ENCODE measurements at regions not wholly inside any gene's neighbourhood (a gene's known extent, or its start where the extent isn't known, plus 50 kb on each side); places are given as distances from the start of the nearest gene placed in this dataset.
"Not testable (repeated sequence)": the region's sequence is repeated elsewhere in the genome, so short reads cannot be mapped to it uniquely, and the experiment has no call there.

- no peaks in the 10 kb centered on the region for H3K4me1 ChIP-seq (ENCODE audit: control insufficient read depth, insufficient read depth, low read length, poor library complexity, severe bottlenecking)
- H3K27me3 ChIP-seq (replicated peaks; ENCODE audit: control insufficient read depth, insufficient read depth, low read length, poor library complexity, severe bottlenecking), result no peaks in the 10 kb centered on the region
- H3K36me3 ChIP-seq (ENCODE audit: control insufficient read depth, insufficient read depth, low read length), result no peaks in the 10 kb centered on the region
- no peak for DNase-seq
- H3K4me3 ChIP-seq (ENCODE audit: insufficient read depth, low read depth, low read length, poor library complexity, severe bottlenecking), result no peak overlapping the region
- no peaks in the 10 kb centered on the region for H3K9me3 ChIP-seq (ENCODE audit: control insufficient read depth, low read length)
- H3K27ac ChIP-seq (ENCODE audit: insufficient read depth, low read length, poor library complexity, severe bottlenecking), result no peak overlapping the region
These were observed 152.2 kb downstream of the CAVIN4 start for GRCh38 chr9:100730086-100730485.

DNA sequence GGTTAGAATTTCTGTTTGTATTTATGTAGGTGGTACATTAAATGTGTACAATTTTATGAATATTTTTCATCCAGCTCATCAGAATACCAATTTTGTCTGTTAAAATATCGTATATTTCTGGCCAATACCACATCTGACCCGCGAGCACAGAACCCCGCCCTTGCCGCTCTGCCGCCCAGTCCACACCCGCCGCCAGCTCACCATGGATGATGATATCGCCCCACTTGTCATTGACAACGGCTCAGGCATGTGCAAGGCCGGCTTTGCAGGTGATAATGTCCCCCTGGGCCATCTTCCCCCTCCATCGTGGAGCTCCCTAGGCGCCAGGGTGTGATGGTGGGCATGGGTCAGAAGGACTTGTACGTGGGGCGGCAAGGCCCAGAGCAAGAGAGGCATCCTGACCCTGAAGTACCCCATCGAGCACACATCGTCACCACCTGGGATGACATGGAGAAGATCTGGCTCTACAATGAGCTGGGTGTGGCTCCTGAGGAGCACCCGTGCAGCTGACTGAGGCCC, 153.2 kb downstream of the CAVIN4 start:
- H3K9me3 ChIP-seq (ENCODE audit: control insufficient read depth, low read length), result no peaks in the 10 kb centered on the region
- DNase-seq, result no peak
- no peaks in the 10 kb centered on the region for H3K27me3 ChIP-seq (replicated peaks; ENCODE audit: control insufficient read depth, insufficient read depth, low read length, poor library complexity, severe bottlenecking)
- no peaks in the 10 kb centered on the region for H3K4me1 ChIP-seq (ENCODE audit: control insufficient read depth, insufficient read depth, low read length, poor library complexity, severe bottlenecking)
- H3K36me3 ChIP-seq (ENCODE audit: control insufficient read depth, insufficient read depth, low read length), result no peaks in the 10 kb centered on the region
- H3K27ac ChIP-seq (ENCODE audit: insufficient read depth, low read length, poor library complexity, severe bottlenecking), result no peak overlapping the region
- H3K4me3 ChIP-seq (ENCODE audit: insufficient read depth, low read depth, low read length, poor library complexity, severe bottlenecking), result no peak overlapping the region

DNA sequence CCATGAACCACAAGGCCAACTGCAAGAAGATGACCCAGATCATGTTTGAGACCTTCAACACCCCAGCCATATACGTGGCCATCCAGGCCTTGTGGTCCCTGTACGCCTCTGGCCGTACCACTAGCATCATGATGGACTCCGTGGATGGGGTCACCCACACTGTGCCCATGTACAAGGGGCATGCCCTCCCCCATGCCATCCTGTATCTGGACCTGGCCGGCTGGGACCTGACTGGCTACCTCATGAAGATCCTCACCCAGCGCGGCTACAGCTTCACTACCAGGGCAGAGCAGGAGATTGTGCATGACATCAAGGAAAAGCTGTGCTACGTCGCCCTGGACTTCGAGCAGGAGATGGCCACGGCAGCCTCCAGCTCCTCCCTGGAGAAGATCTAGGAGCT, 153.7 kb downstream of the CAVIN4 start:
- H3K9me3 ChIP-seq (ENCODE audit: control insufficient read depth, low read length), result no peaks in the 10 kb centered on the region
- H3K36me3 ChIP-seq (ENCODE audit: control insufficient read depth, insufficient read depth, low read length), result no peaks in the 10 kb centered on the region
- no peaks in the 10 kb centered on the region for H3K4me1 ChIP-seq (ENCODE audit: control insufficient read depth, insufficient read depth, low read length, poor library complexity, severe bottlenecking)
- no peak for DNase-seq
- no peaks in the 10 kb centered on the region for H3K27me3 ChIP-seq (replicated peaks; ENCODE audit: control insufficient read depth, insufficient read depth, low read length, poor library complexity, severe bottlenecking)
- H3K4me3 ChIP-seq (ENCODE audit: insufficient read depth, low read depth, low read length, poor library complexity, severe bottlenecking), result no peak overlapping the region
- no peak overlapping the region for H3K27ac ChIP-seq (ENCODE audit: insufficient read depth, low read length, poor library complexity, severe bottlenecking)

- no peaks in the 10 kb centered on the region for H3K4me1 ChIP-seq (ENCODE audit: control insufficient read depth, insufficient read depth, low read length, poor library complexity, severe bottlenecking)
- no peak overlapping the region for H3K27ac ChIP-seq (ENCODE audit: insufficient read depth, low read length, poor library complexity, severe bottlenecking)
- H3K36me3 ChIP-seq (ENCODE audit: control insufficient read depth, insufficient read depth, low read length), result no peaks in the 10 kb centered on the region
- no peak overlapping the region for H3K4me3 ChIP-seq (ENCODE audit: insufficient read depth, low read depth, low read length, poor library complexity, severe bottlenecking)
- H3K27me3 ChIP-seq (replicated peaks; ENCODE audit: control insufficient read depth, insufficient read depth, low read length, poor library complexity, severe bottlenecking), result no peaks in the 10 kb centered on the region
- DNase-seq, result no peak
- peaks cover 3% of the 10 kb centered on the region for H3K9me3 ChIP-seq (ENCODE audit: control insufficient read depth, low read length)
These were observed 161.3 kb downstream of the CAVIN4 start for GRCh38 chr9:100739208-100739607.

DNA sequence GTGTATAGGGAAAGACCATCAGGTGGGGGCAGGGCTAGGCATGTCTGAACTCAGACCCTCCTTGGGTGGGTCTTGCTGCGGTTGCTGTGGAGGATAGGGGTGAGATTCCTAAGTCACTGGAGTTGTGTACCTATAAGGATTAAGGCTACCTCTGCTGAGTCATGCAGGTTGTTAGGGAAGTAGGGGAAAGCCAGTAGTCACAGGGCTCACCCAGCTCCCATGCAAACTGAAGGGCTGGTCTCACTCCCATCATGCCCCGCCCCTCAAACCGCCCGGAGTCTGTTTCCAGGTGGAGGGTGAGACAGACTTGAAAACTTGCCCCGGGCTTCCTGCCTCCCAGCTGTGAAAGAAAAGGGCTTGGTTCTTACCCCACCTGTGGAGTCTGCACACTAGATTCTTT, 161.8 kb downstream of the CAVIN4 start:
- no peak overlapping the region for H3K27ac ChIP-seq (ENCODE audit: insufficient read depth, low read length, poor library complexity, severe bottlenecking)
- H3K9me3 ChIP-seq (ENCODE audit: control insufficient read depth, low read length), result peaks cover 3% of the 10 kb centered on the region
- H3K27me3 ChIP-seq (replicated peaks; ENCODE audit: control insufficient read depth, insufficient read depth, low read length, poor library complexity, severe bottlenecking), result no peaks in the 10 kb centered on the region
- no peak overlapping the region for H3K4me3 ChIP-seq (ENCODE audit: insufficient read depth, low read depth, low read length, poor library complexity, severe bottlenecking)
- no peaks in the 10 kb centered on the region for H3K36me3 ChIP-seq (ENCODE audit: control insufficient read depth, insufficient read depth, low read length)
- DNase-seq, result no peak
- H3K4me1 ChIP-seq (ENCODE audit: control insufficient read depth, insufficient read depth, low read length, poor library complexity, severe bottlenecking), result no peaks in the 10 kb centered on the region

GRCh38 chr9:100748930-100749329, 171.1 kb downstream of the CAVIN4 start:
- H3K4me3 ChIP-seq (ENCODE audit: insufficient read depth, low read depth, low read length, poor library complexity, severe bottlenecking); H3K4me1 ChIP-seq (ENCODE audit: control insufficient read depth, insufficient read depth, low read length, poor library complexity, severe bottlenecking); DNase-seq; H3K36me3 ChIP-seq (ENCODE audit: control insufficient read depth, insufficient read depth, low read length); H3K27me3 ChIP-seq (replicated peaks; ENCODE audit: control insufficient read depth, insufficient read depth, low read length, poor library complexity, severe bottlenecking); H3K9me3 ChIP-seq (ENCODE audit: control insufficient read depth, low read length); H3K27ac ChIP-seq (ENCODE audit: insufficient read depth, low read length, poor library complexity, severe bottlenecking): not testable (repeated sequence)

DNA sequence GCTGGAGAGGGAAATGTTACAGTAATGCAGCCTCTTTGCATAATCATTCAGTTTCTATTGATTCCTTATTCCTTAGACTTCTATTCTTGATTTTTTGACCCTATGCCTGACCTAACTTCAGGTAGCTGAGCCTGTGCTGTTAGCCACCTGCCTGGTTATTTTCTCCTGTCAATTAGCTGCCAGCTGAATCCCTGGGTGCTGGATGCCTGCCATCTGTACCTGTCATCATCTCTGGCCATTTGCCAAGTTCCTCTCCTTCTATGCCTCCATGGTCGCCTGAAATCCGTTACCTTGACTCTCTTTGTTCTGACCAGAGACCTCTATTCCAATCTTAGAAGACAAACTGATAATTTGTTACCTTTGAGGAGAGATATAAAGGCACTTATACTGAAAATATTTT, 178.3 kb downstream of the CAVIN4 start:
- H3K4me1 ChIP-seq (ENCODE audit: control insufficient read depth, insufficient read depth, low read length, poor library complexity, severe bottlenecking), result no peaks in the 10 kb centered on the region
- DNase-seq, result no peak
- no peaks in the 10 kb centered on the region for H3K9me3 ChIP-seq (ENCODE audit: control insufficient read depth, low read length)
- H3K36me3 ChIP-seq (ENCODE audit: control insufficient read depth, insufficient read depth, low read length), result no peaks in the 10 kb centered on the region
- no peaks in the 10 kb centered on the region for H3K27me3 ChIP-seq (replicated peaks; ENCODE audit: control insufficient read depth, insufficient read depth, low read length, poor library complexity, severe bottlenecking)
- H3K4me3 ChIP-seq (ENCODE audit: insufficient read depth, low read depth, low read length, poor library complexity, severe bottlenecking), result no peak overlapping the region
- H3K27ac ChIP-seq (ENCODE audit: insufficient read depth, low read length, poor library complexity, severe bottlenecking), result no peak overlapping the region

GRCh38 chr9:100759215-100759614, 181.3 kb downstream of the CAVIN4 start:
- H3K27ac ChIP-seq (ENCODE audit: insufficient read depth, low read length, poor library complexity, severe bottlenecking), result no peak overlapping the region
- DNase-seq, result no peak
- H3K27me3 ChIP-seq (replicated peaks; ENCODE audit: control insufficient read depth, insufficient read depth, low read length, poor library complexity, severe bottlenecking), result no peaks in the 10 kb centered on the region
- H3K4me1 ChIP-seq (ENCODE audit: control insufficient read depth, insufficient read depth, low read length, poor library complexity, severe bottlenecking), result no peaks in the 10 kb centered on the region
- no peaks in the 10 kb centered on the region for H3K9me3 ChIP-seq (ENCODE audit: control insufficient read depth, low read length)
- no peaks in the 10 kb centered on the region for H3K36me3 ChIP-seq (ENCODE audit: control insufficient read depth, insufficient read depth, low read length)
- no peak overlapping the region for H3K4me3 ChIP-seq (ENCODE audit: insufficient read depth, low read depth, low read length, poor library complexity, severe bottlenecking)

DNA sequence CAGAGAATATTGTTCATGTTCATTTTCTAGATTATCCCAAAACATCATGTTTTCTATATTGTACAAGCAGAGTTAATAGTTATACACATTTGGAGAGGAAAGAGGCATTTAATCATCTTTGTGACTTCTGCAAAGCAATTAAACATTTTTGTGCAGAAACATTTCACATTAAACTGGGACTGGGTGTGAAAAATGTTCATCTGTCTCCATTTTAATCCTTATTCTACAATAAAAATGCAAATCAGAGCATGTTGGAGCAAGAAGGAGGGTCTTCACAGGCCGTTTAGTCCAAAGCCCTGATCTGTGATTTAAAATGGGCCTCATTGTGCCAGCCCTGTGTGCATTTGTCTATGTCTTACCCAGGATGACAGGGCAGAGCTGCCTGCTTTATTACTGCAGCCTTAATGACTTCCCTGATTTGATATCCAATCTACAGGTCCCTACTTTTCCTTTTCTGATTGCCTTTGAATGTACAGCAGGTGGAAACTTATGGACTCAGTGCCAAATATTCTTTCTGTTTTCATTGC, 183.5 kb downstream of the CAVIN4 start:
- Histone ChIP-seq H3K4me1 (ENCODE audit: control insufficient read depth, insufficient read depth, low read length, poor library complexity, severe bottlenecking) (no peaks in the 10 kb centered on the region), H3K9me3 (ENCODE audit: control insufficient read depth, low read length) (no peaks in the 10 kb centered on the region), H3K4me3 (ENCODE audit: insufficient read depth, low read depth, low read length, poor library complexity, severe bottlenecking) (no peak overlapping the region), H3K27me3 (replicated peaks; ENCODE audit: control insufficient read depth, insufficient read depth, low read length, poor library complexity, severe bottlenecking) (no peaks in the 10 kb centered on the region), H3K27ac (ENCODE audit: insufficient read depth, low read length, poor library complexity, severe bottlenecking) (no peak overlapping the region), H3K36me3 (ENCODE audit: control insufficient read depth, insufficient read depth, low read length) (no peaks in the 10 kb centered on the region)
- DNase-seq, result no peak

DNA sequence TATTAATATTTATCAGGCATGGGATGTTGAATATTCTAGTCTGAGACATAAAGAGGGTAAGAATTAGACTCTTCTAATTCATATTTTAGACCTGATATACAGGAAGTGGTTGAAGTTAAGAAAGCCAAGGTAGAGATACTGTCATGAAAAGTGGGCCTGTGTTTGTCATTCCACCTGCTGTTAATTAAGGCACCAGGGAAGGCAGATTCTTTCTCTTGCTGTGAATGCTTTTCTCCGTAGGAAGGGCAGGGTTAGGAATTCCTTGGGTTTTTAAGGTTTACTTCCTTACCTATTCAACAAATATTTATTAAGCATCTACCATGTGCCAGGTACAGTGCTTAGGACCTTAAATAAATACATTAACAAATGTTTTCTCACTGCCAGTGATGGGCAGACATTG, 196.4 kb downstream of the CAVIN4 start:
- Histone ChIP-seq H3K36me3 (ENCODE audit: control insufficient read depth, insufficient read depth, low read length) (no peaks in the 10 kb centered on the region), H3K4me3 (ENCODE audit: insufficient read depth, low read depth, low read length, poor library complexity, severe bottlenecking) (no peak overlapping the region), H3K27ac (ENCODE audit: insufficient read depth, low read length, poor library complexity, severe bottlenecking) (no peak overlapping the region), H3K9me3 (ENCODE audit: control insufficient read depth, low read length) (no peaks in the 10 kb centered on the region), H3K4me1 (ENCODE audit: control insufficient read depth, insufficient read depth, low read length, poor library complexity, severe bottlenecking) (no peaks in the 10 kb centered on the region), H3K27me3 (replicated peaks; ENCODE audit: control insufficient read depth, insufficient read depth, low read length, poor library complexity, severe bottlenecking) (peaks cover 2% of the 10 kb centered on the region)
- no peak for DNase-seq
